Bronchial epithelial cell (primary cell): ENCODE measurements at regions not wholly inside any gene's neighbourhood (a gene's known extent, or its start where the extent isn't known, plus 50 kb on each side); places are given as distances from the start of the nearest gene placed in this dataset.
A peak's percentile ranks its signal among the peaks of the same experiment; 100 is the strongest.

ENCODE experiments used
- DNase-seq: peaks from one replicate; pipeline ENCODE4 v3.0.0-alpha.2; 2010; ENCODE audit warnings: low read depth
- FAIRE-seq: peaks from 2 replicates; lab custom pipeline; 2011; peaks lifted over from hg19 to GRCh38; lab: Jason Lieb, UNC
- H3K27me3 ChIP-seq: 2 replicates; pipeline ENCODE4 v1.5.1; 2011; ENCODE audit warnings: low read length; ENCODE audit not compliant: control insufficient read depth, insufficient read depth
- H3K36me3 ChIP-seq: 2 replicates; pipeline ENCODE4 v1.5.1; 2011; ENCODE audit warnings: low read length; ENCODE audit not compliant: control insufficient read depth, insufficient read depth
- H3K4me3 ChIP-seq: 2 replicates; pipeline ENCODE4 v1.5.1; 2011; ENCODE audit warnings: mild to moderate bottlenecking, low read depth, low read length, control low read depth
- TF ChIP-seq, protein P1 (sequence below): IDR thresholded peaks from 2 replicates; pipeline ENCODE4 v1.5.1; 2011; ENCODE audit warnings: mild to moderate bottlenecking, moderate library complexity, low read length, control low read depth, inconsistent platforms; ENCODE audit not compliant: insufficient read depth, severe bottlenecking

GRCh38 chr2:8090748-8091700, 590.8 kb upstream of the ID2 start:
- TF ChIP-seq, protein P1, sequence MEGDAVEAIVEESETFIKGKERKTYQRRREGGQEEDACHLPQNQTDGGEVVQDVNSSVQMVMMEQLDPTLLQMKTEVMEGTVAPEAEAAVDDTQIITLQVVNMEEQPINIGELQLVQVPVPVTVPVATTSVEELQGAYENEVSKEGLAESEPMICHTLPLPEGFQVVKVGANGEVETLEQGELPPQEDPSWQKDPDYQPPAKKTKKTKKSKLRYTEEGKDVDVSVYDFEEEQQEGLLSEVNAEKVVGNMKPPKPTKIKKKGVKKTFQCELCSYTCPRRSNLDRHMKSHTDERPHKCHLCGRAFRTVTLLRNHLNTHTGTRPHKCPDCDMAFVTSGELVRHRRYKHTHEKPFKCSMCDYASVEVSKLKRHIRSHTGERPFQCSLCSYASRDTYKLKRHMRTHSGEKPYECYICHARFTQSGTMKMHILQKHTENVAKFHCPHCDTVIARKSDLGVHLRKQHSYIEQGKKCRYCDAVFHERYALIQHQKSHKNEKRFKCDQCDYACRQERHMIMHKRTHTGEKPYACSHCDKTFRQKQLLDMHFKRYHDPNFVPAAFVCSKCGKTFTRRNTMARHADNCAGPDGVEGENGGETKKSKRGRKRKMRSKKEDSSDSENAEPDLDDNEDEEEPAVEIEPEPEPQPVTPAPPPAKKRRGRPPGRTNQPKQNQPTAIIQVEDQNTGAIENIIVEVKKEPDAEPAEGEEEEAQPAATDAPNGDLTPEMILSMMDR: no peak
- DNase-seq: peak; percentile 94
- H3K27me3 ChIP-seq: no peaks in the 10 kb centered on the region
- no peaks in the 10 kb centered on the region for H3K36me3 ChIP-seq
- no peak overlapping the region for H3K4me3 ChIP-seq
- no peak for FAIRE-seq

- FAIRE-seq (no peak), DNase-seq (no peak)
- TF ChIP-seq, protein P1: no peak
- no peaks in the 10 kb centered on the region for H3K36me3 ChIP-seq
- no peaks in the 10 kb centered on the region for H3K27me3 ChIP-seq
- no peak overlapping the region for H3K4me3 ChIP-seq
Measured at GRCh38 chr2:8094526-8094925, 587.3 kb upstream of the ID2 start.

GRCh38 chr2:8095978-8096377, 585.9 kb upstream of the ID2 start:
- peak; percentile 7 for FAIRE-seq

GRCh38 chr2:8096484-8096883, 585.4 kb upstream of the ID2 start:
- FAIRE-seq (no peak), DNase-seq (no peak)
- no peak overlapping the region for H3K4me3 ChIP-seq
- H3K27me3 ChIP-seq: no peaks in the 10 kb centered on the region
- H3K36me3 ChIP-seq: no peaks in the 10 kb centered on the region
- TF ChIP-seq, protein P1: no peak

More at GRCh38 chr2:8095978-8096377, 585.9 kb upstream of the ID2 start:
- H3K27me3 ChIP-seq: no peaks in the 10 kb centered on the region
- TF ChIP-seq, protein P1: no peak
- no peaks in the 10 kb centered on the region for H3K36me3 ChIP-seq
- no peak overlapping the region for H3K4me3 ChIP-seq
- DNase-seq: no peak

GRCh38 chr2:8098476-8099266, 583.2 kb upstream of the ID2 start:
- TF ChIP-seq, protein P1: no peak
- DNase-seq (no peak), FAIRE-seq (no peak)
- H3K4me3 ChIP-seq: no peak overlapping the region
- no peaks in the 10 kb centered on the region for H3K27me3 ChIP-seq
- no peaks in the 10 kb centered on the region for H3K36me3 ChIP-seq
